HG03439 (cell line): ENCODE measurements at regions not wholly inside any gene's neighbourhood (a gene's known extent, or its start where the extent isn't known, plus 50 kb on each side); places are given as distances from the start of the nearest gene placed in this dataset.

Experiments
- ATAC-seq: cut with Tn5 transposase; IDR thresholded peaks from one replicate; pipeline ENCODE4 v1.9.1; 2021; ENCODE audit warnings: mild to moderate bottlenecking, moderate library complexity; ENCODE audit not compliant: unreplicated experiment

GRCh38 chr6:44531442-44532015 lies 144.0 kb downstream of the CDC5L start:
- no peak for ATAC-seq

GRCh38 chr6:44533421-44533820 lies 145.9 kb downstream of the CDC5L start:
- no peak for ATAC-seq

GRCh38 chr6:44534291-44534690 lies 146.8 kb downstream of the CDC5L start:
- ATAC-seq, result no peak

GRCh38 chr6:44535446-44535845 lies 147.9 kb downstream of the CDC5L start:
- no peak for ATAC-seq

DNA sequence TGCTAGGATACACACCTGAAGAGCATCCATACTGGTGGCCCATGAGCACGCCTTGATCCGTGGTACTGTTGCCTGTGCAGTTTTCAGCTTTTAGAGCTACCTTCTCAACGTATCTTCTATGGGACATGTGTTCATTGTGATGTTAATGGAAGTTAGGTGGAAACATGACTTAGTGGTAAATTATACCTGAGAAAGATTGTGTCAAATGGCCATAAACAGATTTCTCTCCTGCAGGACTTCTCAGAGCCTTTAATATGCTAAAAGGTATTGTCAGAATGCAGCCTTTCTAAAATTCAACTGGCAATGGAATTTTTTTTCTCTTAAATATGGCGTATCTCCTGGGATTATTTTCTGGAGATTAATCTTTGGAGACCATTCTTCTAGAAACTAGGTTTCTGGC lies 148.5 kb downstream of the CDC5L start:
- no peak for ATAC-seq

DNA sequence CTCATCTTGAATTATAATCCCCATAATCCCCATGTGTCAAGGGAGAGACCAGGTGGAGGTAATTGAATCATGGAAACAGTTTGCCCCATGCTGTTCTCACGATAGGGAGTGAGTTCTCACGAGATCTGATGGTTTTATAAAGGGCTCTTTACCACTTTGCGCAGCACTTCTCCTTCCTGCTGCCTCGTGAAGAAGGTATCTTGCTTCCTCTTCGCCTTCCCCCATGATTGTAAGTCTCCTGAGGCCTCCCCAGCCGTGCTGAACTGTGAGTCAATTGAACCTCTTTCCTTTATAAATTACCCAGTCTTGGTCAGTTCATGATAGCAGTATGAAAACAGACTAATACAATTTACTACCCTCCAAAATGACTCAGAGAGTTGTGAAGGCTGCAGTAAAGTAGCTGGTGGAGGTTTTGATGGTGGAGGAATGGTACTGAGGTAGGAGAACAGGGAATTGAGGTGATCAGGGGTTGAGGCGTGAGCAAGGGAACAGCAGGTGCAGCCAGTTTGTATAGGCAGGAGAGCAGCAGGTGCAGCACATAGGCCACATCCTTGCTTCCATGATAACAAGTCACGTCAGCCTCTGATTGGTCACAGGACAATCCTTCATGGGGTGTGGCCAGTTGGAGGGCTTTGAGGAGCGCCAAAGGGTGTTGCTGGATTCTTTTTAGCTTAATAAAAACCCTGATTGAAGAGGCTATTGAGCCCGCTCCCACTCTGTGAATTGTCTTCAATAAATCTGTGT lies 150.0 kb downstream of the CDC5L start:
- ATAC-seq, result no peak

DNA sequence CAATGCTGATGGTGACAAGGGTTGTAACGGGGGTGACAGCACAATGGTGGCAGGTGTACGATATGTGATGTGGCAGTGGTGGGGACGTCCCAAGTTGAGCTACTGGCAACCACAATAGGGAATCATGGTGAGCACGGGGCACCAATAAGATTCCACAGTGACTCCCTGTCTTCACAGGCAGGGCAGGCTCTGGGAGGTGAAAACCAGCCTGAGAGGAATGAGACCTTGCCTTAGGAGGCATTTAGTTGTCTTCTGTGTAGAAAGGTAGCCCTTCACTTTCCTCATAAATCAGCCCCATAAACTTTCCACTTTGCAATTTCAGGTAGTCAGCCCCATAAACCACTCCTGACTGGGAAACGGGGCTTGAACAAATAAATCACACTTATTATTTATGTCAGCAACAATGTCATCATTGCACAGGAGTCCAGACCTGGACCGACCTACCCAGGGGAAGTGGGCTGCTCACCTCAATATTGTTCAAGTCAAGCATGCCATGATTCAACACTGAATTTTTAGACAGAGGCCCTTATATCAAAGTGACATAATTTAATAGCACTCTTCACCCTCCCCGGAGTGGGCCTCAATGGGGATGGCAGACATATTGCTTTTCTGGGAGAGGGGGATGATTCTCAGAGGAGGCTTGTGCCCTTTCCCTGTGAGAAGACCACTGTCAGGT lies 150.8 kb downstream of the CDC5L start:
- no peak for ATAC-seq

DNA sequence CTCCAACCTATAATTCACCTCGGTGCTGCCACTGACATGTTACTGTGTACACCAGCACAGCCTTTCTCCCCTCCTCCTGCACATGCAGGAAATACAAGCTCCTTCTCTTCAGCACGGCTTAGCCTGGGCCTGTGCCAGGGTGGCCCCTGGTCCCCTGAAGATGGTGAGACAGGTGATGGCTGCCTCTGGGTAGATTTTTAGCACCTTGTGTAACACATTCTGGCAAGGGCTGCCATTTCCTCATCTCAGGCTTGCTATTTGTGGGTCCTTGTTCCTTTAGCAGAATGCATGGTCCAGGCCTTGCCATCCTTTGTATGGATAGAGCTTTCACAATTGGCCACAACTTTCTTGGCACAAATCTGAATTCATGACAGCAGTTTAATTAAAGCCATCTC lies 151.3 kb downstream of the CDC5L start:
- no peak for ATAC-seq

DNA sequence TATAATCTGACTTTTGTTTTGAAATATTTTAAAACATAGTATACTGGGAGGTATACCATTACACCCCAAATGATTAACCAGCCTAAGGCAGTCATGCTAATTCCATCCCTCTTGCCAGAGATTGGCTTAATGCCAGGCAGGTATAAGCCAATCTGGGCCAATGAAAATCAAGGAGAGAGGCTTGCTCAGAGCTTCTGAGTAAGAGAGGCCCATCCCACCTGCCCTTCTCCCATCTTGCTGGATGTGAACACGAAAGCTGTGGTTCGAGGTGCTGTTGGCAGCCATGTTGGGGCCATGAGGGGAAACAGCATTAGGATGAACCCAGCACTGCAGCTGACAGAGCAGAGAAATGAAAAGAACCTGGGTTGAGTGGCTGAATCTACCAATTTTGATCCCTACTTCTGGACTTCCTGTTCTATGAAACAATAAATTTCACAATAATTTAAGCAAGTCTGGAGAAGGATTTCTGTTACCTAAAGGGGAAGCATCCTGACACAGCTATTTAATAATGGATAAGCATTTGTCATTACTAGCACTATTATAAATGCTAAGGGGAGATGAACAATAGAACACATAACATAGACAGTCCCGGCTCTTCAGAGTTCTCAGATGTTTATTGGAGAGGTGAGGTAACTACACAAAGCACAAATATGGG lies 152.3 kb downstream of the CDC5L start:
- no peak for ATAC-seq

DNA sequence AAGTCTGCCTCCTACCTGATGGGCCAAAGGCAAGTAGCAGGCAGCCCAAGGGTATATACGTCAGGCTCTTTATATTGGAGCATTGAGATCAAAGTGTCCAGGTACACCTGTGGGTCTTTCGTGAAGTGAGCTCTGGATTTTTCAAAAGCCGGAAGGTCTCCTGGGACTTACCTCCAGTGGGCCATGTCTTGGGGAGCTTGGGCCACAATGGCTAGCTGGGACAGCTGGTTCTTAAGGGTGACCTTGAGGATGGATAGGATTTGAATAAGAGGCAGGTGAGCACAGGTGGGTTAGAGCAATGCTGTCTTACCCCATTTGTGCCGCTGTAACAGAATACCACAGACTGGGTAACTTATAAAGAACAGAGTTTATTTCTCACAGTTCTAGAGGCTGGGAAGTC lies 153.4 kb downstream of the CDC5L start:
- no peak for ATAC-seq

- ATAC-seq, result no peak
Observed at GRCh38 chr6:44542401-44543116, 155.1 kb downstream of the CDC5L start.

GRCh38 chr6:44543664-44544063 lies 156.2 kb downstream of the CDC5L start:
- ATAC-seq, result no peak

DNA sequence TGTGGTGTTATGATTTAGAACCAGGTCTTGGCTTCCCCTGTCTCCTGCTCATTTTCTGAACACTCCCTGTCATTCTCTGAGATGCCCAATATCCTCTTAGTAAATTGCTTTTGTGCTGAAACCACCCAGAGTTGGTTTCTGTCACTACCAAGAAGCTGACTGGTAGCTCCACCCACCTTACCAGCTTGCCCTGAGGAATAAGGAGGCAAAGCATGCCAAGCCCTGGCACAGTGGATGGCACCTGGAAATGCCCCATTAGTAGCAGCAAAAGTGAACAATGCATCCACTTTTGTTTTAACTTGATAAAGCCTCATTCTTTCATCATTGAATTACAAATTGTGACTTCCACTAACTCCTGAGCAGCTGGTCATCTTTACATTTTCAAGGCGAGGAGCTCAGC lies 157.7 kb downstream of the CDC5L start:
- ATAC-seq, result no peak

- no peak for ATAC-seq
Observed at GRCh38 chr6:44548319-44548718, 160.8 kb downstream of the CDC5L start.

DNA sequence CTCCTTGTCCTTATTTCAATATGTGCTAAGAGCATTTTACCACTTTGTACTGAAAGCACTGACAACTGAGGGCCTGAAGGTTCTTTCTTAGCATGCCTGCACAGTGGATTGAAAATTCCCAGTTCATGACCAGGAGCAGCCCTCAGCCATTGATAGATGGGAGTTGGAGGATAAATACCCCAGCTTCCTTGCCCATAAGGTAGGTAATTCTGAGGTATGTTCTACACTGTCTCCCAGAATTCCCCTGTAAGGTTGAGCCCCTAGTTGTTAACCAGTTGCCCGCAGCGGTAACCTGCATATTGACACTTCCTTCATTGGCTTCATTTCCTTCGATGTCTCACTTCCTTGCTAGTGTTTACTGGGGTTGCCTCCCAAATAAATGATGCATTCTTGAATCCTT lies 162.0 kb downstream of the CDC5L start:
- ATAC-seq, result no peak

GRCh38 chr6:44554194-44554593 lies 166.7 kb downstream of the CDC5L start:
- ATAC-seq, result no peak

DNA sequence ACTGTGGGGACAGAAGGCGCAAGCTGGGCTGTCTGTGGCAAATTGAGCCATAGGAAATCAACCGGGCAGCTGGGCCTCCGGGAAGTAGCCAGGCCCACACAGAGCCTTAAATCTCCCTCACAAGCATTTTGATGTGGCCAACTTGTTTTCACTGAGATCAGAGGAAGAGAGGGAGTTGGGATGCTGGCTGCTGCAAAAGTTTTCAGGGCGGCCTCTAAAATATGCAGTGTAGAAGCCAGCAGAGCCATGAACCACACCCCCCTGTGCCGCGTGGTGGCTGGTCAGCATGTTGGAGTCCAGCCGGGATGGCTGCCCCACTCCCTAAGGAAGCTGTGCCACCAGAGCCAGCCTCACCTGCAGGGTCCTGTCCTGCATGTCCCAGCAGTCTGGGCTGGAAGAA lies 167.4 kb downstream of the CDC5L start:
- ATAC-seq, result no peak

DNA sequence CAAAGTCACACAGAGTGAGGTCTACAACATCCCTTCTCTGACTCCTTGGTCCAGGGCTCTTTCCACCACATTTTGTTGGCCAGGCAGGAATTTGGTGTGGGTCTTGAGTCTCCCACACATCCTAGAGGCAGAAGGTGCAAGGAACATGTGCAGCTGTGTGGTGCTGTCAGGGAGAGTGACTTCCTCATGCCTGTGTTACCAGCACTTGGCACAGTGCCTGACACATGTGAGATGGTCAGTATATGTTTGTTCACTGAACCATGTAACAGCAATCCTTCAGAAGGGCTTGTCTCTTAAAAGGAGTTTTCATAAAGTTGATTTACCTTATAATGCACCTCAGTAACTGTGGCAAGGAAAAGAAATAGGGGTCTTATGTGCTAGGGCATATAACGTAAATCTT lies 168.5 kb downstream of the CDC5L start:
- ATAC-seq, result no peak

DNA sequence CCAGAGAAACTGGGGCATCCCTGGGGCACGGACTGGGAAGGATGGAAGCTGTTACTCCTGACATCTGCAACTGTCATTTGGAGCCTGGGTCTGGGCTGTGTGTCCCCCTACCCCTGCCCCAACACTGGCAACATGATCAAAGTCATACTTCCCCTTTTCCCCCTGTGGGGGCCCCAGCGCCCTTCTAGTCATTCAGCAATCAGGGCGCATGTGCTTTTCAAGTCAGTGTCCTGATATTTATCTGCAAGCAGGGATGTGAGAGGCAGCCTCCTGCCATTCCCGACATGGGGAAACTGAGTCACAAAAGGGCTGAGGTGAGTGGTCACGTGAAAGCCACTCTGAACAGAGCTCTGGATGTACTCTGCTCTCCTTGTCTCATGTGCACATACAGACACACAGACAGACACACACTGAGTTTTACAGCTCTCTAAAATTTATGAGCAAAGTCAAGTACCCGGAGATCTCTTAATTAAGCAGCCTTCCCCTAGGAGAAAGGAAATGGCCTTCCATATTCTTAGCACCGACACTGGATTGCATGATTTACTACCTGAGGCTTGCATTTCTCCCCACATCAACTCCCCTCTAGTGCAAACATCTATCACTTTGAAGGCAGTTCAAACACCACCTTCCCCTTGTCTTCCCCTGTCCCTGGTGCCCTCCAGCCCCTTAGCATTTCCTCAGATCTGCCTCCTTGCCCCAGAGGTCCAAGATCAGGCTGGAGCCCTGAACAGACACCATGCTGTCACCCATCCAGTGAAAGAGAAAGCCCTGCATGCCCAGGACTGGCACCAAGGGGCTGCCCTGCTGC lies 170.7 kb downstream of the CDC5L start:
- ATAC-seq, result no peak

GRCh38 chr6:44558832-44559251 lies 171.3 kb downstream of the CDC5L start:
- no peak for ATAC-seq
